Stomach (tissue), 4 donors: ENCODE measurements at regions not wholly inside any gene's neighbourhood (a gene's known extent, or its start where the extent isn't known, plus 50 kb on each side); places are given as distances from the start of the nearest gene placed in this dataset.

ENCODE experiments used
- CTCF ChIP-seq, 7 experiments: fragments of 450-650 bp in 4 of 7; fragments of 200-600 bp in 3 of 7; sonication (generic) in 3 of 7; IDR thresholded peaks; one replicate each; pipeline ENCODE4 v1.5.1; 2016 to 2019; ENCODE audit warnings: antibody characterized with exemption in 7 of 7, control low read depth in 2 of 7, mild to moderate bottlenecking in 1 of 7
- EP300 ChIP-seq: sonication (generic); formaldehyde crosslinking; IDR thresholded peaks from one replicate; pipeline ENCODE4 v1.6.1; 2017; ENCODE audit warnings: antibody characterized with exemption
- POLR2AphosphoS5 ChIP-seq, 3 donors: sonication (generic); formaldehyde crosslinking; IDR thresholded peaks; one replicate each; pipeline ENCODE4 v1.6.1; 2016; ENCODE audit warnings: antibody characterized with exemption in 3 of 3

GRCh38 chr13:27336014-27336673 lies 65.5 kb downstream of the RASL11A start:
- no peak for TF ChIP-seq EP300
- no peak for TF ChIP-seq CTCF (IDR thresholded peaks at IDR 0.05)
- no peak for TF ChIP-seq POLR2AphosphoS5 (IDR thresholded peaks at IDR 0.05)
